Hepatic stellate cell (primary cell): ENCODE measurements at regions not wholly inside any gene's neighbourhood (a gene's known extent, or its start where the extent isn't known, plus 50 kb on each side); places are given as distances from the start of the nearest gene placed in this dataset.

Experiments
- DNase-seq: peaks from one replicate; pipeline ENCODE4 v3.0.0; 2011; ENCODE audit warnings: low spot score

DNA sequence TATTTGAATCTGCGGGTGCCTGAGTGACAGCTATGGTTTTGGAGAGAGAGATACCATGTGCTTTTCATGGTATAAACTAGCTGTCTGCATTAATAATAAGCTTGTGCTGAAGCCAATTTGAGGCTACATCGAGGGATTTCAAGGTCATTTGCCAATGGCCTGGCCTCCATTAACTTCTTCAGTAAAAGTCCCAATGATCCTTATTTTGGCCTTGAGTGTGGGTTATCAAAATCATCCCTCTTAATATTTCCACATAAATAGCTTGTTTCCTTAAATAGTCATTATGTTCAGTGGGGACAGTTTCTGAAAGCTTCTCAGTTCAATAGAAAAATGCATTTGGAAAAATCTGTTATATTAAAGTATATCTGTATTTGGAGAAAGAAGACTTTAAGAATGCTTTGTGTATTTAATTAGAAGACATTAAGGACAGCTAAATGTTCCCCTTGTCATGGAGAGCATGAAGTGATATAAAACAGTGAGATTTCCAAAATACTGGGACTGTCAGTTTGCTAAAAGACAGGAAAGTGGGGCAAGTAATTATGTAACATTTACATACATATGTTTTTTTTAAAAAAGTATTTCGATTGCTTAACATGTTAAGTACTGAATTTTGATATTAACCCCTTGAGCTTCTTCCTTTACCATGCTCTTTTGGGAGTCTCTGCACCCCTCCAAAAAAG, 355.5 kb upstream of the ZEB2 start:
- DNase-seq = no peak

DNA sequence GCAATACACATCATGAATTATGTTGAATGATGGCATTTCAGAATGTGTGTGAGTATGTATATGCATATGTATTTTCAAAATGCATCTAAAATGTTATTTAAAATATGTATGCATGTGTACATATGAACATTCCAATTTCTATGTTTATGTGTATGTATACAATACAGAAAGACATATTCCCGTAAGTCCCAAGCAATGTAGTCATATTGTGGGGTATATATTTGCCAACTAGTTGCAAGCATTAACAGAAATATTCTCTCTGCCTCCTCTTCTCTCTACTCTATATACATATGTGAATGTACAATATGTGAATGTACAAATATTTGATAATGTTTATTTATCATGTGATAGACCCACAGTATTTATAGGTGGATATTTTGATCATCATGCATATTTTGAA, 345.8 kb upstream of the ZEB2 start:
- no peak for DNase-seq

DNA sequence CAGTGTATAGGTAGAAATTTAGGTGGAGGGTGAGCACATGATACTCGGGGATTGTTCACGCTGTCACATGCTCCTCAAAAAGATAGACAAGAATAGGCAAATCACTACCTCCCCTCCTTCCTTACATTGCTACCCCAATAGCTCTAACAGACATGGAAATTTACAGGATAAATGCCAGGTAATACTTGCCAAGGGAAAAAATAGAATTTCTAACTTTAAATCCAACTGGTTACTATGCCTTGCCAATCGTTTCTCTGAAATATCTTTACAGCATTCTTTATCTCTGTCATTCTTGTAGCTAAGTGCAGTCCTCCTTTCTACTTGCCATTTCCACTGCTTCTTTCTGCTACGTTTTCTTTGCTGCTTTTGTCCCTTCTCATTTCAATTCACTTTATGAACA, 339.8 kb upstream of the ZEB2 start:
- DNase-seq = no peak

DNA sequence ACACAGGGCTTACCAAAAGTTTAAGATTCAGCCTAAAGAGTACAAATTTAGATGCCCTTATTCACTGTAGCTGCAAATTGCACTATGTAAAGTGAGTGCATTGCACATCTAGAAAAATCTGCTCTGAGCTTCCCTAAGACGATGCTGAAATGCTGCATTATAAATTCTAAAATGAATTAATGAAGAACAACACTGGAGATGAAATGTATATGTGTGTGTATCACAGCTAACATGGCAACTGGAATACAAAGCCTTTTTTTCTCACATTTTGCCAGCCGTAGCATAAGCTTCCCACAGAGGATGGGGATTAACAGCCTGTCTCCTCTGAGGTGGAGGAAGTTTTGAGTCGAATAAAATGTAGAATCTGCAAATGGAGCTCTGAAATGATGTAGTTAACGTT, 338.3 kb upstream of the ZEB2 start:
- DNase-seq = no peak

GRCh38 chr2:144854596-144854995, 334.7 kb upstream of the ZEB2 start:
- DNase-seq = no peak

- no peak for DNase-seq
Observed at GRCh38 chr2:144849612-144850011, 329.7 kb upstream of the ZEB2 start.

GRCh38 chr2:144848423-144848822, 328.5 kb upstream of the ZEB2 start:
- DNase-seq = no peak

DNA sequence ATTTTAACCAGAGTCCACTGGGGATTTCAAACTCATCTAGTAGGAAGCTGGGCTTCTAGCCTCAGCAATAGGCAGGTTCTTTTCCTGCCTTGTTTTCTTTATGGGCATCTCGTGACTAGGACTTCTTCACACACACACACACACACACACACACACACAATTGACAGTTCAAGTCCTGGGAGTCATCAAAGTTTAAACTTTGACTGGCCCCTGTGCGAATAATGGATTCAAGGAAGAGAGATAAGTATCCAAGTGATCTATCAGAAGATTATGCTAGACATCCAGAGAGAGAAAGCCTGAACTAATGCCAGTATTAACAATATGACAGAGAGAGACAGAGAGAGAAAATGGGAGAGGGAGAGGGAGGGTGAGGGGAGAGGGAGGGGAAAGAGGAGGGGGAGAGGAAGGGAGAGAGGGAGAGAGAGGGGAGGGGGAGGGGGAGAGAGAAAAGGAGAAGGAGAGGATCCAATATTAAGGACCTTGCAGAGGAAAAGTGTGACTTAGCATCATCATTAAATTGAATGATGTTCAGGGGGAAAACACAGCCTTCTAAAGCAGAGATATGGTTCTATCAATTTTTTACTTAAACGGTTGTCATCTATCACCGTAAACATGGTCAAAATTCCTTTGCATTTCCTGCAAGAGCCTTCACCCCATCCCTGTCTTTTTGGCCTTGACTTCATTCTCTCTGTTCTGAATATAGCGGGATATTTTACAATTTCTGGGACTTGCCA, 327.6 kb upstream of the ZEB2 start:
- no peak for DNase-seq

- no peak for DNase-seq
Observed at GRCh38 chr2:144836635-144837350, 316.9 kb upstream of the ZEB2 start.

GRCh38 chr2:144835634-144836350, 315.9 kb upstream of the ZEB2 start:
- DNase-seq = no peak

DNA sequence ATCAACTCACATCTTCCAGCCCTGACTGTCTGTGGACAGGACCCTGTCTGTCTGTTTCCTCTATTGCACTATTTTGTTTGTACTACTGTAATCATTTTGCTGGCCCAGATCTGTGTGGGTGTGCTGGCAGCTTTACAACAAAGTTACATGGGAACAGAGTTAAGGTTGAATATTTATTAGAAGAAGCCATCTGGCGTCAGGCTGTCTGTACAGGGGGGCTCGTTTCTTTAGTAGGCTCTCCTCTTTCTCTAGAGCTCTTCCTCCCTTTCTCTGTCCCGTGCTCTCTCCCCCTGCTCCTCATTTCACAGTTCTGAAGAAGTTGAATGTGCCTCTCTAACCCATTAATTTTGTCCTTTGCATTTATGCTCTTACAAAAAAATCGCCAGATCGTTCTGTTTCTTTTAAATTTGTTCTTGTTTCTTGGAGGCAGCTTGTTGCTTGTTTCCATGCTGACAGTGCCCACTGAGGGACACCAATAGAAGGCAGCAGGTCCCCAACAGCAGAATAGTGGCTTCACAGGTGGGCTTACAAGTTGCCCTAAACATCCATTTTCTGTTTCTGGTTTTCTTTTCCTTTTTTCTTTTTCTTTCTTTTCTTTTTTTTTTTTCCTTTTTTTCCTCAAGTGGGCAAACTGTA, 315.2 kb upstream of the ZEB2 start:
- peak; percentile 4 for DNase-seq

GRCh38 chr2:144834363-144834762, 314.4 kb upstream of the ZEB2 start:
- no peak for DNase-seq

DNA sequence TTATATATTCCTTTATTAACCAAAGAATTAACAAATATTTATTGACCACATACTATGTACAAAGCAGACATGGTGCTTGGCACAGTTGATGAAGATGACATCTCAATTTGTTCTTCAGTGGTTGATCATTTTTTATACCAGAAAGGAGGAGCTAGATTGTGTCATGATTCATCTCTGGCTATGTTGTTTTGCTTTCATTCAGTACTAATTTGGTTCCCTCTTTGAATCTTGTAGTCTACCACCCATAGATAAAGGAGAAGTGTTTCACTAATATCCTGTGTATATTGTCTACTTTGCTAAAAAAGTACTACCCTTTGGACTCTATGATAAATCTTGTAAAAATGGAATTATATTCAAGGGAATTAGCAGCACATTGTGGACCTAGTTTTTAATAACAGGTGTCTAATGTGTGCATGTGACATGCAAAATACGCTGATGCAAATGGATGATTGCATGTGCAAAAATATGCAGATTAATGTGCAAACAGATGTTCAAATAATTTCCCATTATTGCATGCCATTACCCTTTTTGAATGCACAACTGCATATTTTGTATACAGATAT, 313.2 kb upstream of the ZEB2 start:
- no peak for DNase-seq

- no peak for DNase-seq
Observed at GRCh38 chr2:144832048-144832447, 312.1 kb upstream of the ZEB2 start.

DNA sequence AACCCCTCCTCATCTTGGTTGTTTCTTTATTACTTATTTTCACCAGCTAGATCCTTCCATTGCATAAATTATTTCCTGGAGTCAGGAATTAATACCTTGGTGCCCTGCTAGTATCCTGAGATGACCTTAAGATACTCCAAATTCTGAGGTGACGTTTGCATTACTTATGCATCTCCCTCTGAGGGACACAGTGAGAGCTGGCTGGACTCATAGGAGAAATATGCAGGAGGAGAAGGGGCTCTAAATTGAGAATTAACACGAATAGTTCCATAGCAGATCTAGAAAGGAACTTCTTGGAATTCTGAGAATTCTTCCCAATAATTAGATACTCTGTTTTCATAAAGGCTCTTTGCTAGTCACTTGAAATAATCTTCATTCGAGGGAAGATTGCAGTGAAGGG, 310.6 kb upstream of the ZEB2 start:
- DNase-seq = no peak

DNA sequence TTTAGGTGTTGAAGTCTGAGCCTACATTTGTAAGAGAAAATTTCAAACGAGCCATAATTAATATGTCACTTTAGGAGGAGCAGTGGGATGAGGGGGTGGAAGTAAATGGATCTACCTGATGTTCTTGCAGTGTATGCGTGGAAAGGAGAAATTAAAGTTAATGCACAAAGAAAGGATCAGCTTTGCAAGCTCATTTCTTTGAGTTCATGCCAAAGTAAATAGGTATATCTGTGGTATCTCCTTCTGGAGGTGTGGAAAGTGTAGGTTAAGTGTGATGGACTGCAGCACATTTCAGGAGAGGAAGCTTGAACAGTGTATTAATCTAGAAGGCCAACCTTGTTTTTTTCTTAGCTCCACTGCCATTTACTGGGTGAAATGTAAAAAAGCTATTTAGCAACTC, 307.5 kb upstream of the ZEB2 start:
- DNase-seq = no peak

DNA sequence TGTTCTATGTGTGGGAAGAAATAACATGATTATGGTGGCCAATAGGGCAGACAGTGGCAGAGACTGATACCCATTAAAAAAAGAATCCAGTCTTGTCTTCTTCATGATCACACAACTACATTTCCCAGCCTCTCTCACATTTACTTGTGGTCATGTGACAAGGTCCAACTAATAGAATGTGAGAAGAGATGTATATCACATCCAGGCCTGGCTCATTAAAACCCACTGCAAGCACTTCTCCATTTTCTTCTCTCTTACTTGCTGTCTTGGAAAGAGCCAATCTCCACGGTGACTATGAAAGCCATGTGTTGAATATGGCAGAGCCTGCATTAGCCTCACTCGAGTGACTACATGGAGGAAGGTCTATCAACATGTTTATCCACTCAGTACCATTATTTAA, 306.2 kb upstream of the ZEB2 start:
- no peak for DNase-seq

DNA sequence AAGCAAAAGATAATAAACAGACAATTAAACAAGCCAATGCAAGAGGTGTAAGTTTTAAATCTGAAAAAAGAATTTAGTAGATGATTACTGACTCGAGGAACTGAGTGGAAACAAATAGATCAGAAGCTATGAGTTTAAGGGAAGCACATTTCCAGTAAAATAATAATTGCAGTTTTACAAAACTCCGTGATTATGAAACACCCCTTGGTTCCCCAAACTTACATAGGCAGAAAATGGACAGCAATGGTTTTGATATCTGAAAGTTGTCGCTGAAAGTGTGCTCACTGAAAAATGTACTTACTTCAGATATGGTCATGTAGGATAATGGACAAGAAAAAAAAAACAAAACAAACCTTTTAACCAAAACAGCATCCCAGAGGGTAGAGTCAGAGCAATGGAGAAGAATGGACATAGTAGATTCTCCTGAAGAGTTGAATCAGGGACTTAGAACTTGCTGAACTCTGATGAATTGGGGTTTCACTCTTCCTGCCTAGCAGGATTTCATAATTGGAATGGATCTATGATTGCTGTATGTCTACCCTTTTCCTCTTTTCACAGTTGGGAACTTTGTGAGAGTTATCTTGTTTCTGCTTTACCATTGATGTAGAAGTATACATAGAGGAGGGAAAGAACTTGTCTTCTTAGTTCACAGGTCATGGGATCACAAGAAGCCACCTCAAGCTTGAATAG, 305.6 kb upstream of the ZEB2 start:
- no peak for DNase-seq

DNA sequence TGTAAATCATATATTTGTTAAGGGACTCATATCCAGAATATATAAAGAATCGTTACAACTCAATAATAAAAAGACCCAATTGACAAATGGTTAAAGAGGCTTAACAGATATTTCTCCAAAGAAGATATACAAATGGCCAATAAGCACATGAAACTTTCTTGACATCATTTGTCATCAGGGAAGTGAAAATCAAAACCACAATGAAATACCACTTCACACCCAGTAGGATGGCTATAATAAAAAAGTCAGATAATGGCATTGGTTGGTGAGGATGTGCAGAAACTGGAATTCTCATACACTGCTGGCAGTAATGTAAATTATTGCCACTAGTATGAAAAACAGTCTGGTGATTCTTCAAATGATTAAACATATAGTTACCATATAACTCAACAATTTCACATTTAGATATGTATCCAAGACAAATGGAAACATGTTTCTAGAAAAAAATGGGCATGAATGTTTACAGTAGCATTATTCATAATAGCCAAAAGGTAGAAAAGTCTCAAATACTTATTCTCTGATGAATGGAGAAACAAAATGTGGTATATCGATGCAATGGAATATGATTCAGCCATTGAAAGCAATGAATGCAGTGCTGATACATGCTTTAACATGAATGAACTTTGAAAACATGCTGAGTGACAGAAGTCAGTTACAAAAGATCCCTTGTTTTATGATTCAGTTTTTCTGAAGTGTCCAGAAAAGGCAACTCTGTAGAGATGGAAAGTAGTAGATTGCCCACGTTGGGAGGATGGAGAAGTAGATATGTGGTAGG, 304.6 kb upstream of the ZEB2 start:
- no peak for DNase-seq

- DNase-seq = no peak
Observed at GRCh38 chr2:144822966-144823365, 303.0 kb upstream of the ZEB2 start.
